H9 (cell line): ENCODE measurements at regions not wholly inside any gene's neighbourhood (a gene's known extent, or its start where the extent isn't known, plus 50 kb on each side); places are given as distances from the start of the nearest gene placed in this dataset.

Experiments
- DNase-seq: peaks from one replicate; pipeline ENCODE4 v3.0.0-alpha.2; 2017
- H2AFZ ChIP-seq: one replicate; pipeline ENCODE4 v1.6.1; 2013; ENCODE audit warnings: mild to moderate bottlenecking, low read length, control low read depth, moderate library complexity
- H2AK5ac ChIP-seq: 2 replicates; pipeline ENCODE4 v1.6.1; 2013; ENCODE audit warnings: low read length, control low read depth, mixed read lengths; ENCODE audit not compliant: insufficient read length
- H2BK120ac ChIP-seq: one replicate; pipeline ENCODE4 v1.6.1; 2013; ENCODE audit warnings: low read depth, mild to moderate bottlenecking, low read length, control low read depth, inconsistent platforms; ENCODE audit not compliant: poor library complexity, severe bottlenecking
- H2BK12ac ChIP-seq: 2 replicates; pipeline ENCODE4 v1.6.1; 2013; ENCODE audit warnings: low read length, control low read depth, mixed read lengths, low read depth; ENCODE audit not compliant: insufficient read length
- H2BK15ac ChIP-seq: 2 replicates; pipeline ENCODE4 v1.6.1; 2013; ENCODE audit warnings: low read depth, low read length, control low read depth
- H2BK20ac ChIP-seq: one replicate; pipeline ENCODE4 v1.6.1; 2013; ENCODE audit warnings: low read depth, mild to moderate bottlenecking, low read length, control low read depth, inconsistent platforms; ENCODE audit not compliant: poor library complexity, severe bottlenecking
- H2BK5ac ChIP-seq: 2 replicates; pipeline ENCODE4 v1.6.1; 2013; ENCODE audit warnings: low read length, control low read depth, mixed read lengths; ENCODE audit not compliant: insufficient read length
- H3K14ac ChIP-seq: 2 replicates; pipeline ENCODE4 v1.6.1; 2013; ENCODE audit warnings: low read length, control low read depth; ENCODE audit not compliant: insufficient read depth
- H3K18ac ChIP-seq: 2 replicates; pipeline ENCODE4 v1.6.1; 2013; ENCODE audit warnings: low read depth, mild to moderate bottlenecking, mixed read lengths, low read length, control low read depth; ENCODE audit not compliant: insufficient read length
- H3K23ac ChIP-seq: 2 replicates; pipeline ENCODE4 v1.6.1; 2013; ENCODE audit warnings: low read length, control low read depth, mixed read lengths, low read depth; ENCODE audit not compliant: insufficient read length
- H3K23me2 ChIP-seq: 2 replicates; pipeline ENCODE4 v1.6.1; 2013; ENCODE audit warnings: low read depth, mild to moderate bottlenecking, mixed read lengths, low read length, control low read depth; ENCODE audit not compliant: insufficient read length, poor library complexity, severe bottlenecking
- H3K27ac ChIP-seq: 2 replicates; pipeline ENCODE4 v1.5.1; 2013; ENCODE audit warnings: low read length, control low read depth, mixed read lengths, low read depth; ENCODE audit not compliant: insufficient read length
- H3K27me3 ChIP-seq: 2 replicates; pipeline ENCODE4 v1.6.1; 2013; ENCODE audit warnings: low read length, control low read depth, inconsistent platforms; ENCODE audit not compliant: insufficient read depth
- H3K4ac ChIP-seq: 2 replicates; pipeline ENCODE4 v1.6.1; 2013; ENCODE audit warnings: low read depth, mild to moderate bottlenecking, control low read depth, inconsistent platforms, low read length, moderate library complexity
- H3K4me1 ChIP-seq: 2 replicates; pipeline ENCODE4 v1.6.1; 2013; ENCODE audit warnings: low read length, control low read depth, inconsistent platforms; ENCODE audit not compliant: insufficient read depth
- H3K4me2 ChIP-seq: 2 replicates; pipeline ENCODE4 v1.6.1; 2013; ENCODE audit warnings: low read length, control low read depth, mixed read lengths; ENCODE audit not compliant: insufficient read length, insufficient read depth
- H3K56ac ChIP-seq: 2 replicates; pipeline ENCODE4 v1.6.1; 2013; ENCODE audit warnings: low read depth, mild to moderate bottlenecking, mixed read lengths, low read length, control low read depth; ENCODE audit not compliant: insufficient read length
- H3K79me1 ChIP-seq: 2 replicates; pipeline ENCODE4 v1.6.1; 2013; ENCODE audit warnings: low read depth, mild to moderate bottlenecking, moderate library complexity, low read length, control low read depth, inconsistent platforms; ENCODE audit not compliant: insufficient read depth, poor library complexity, severe bottlenecking
- H3K79me2 ChIP-seq: 2 replicates; pipeline ENCODE4 v1.6.1; 2013; ENCODE audit warnings: low read length, control low read depth, inconsistent platforms; ENCODE audit not compliant: insufficient read depth
- H3K9ac ChIP-seq: 2 replicates; pipeline ENCODE4 v1.6.1; 2013; ENCODE audit warnings: low read length, control low read depth, mixed read lengths; ENCODE audit not compliant: insufficient read length; ENCODE audit errors: extremely low read depth
- H3K9me3 ChIP-seq: one replicate; pipeline ENCODE4 v1.6.1; 2013; ENCODE audit warnings: low read depth, low read length, inconsistent platforms; ENCODE audit not compliant: control insufficient read depth
- H3T11ph ChIP-seq: one replicate; pipeline ENCODE4 v1.6.1; 2013; ENCODE audit warnings: mild to moderate bottlenecking, low read length, control low read depth, inconsistent platforms
- H4K20me1 ChIP-seq: one replicate; pipeline ENCODE4 v1.6.1; 2013; ENCODE audit not compliant: control insufficient read depth, insufficient read length, insufficient read depth
- H4K5ac ChIP-seq: 2 replicates; pipeline ENCODE4 v1.6.1; 2013; ENCODE audit warnings: low read depth, mild to moderate bottlenecking, mixed read lengths, low read length, control low read depth; ENCODE audit not compliant: insufficient read length
- H4K8ac ChIP-seq: replicated peaks from 2 replicates; pipeline ENCODE4 v1.6.1; 2013; ENCODE audit warnings: low read length, control low read depth, mixed read lengths, low read depth; ENCODE audit not compliant: insufficient read length
- H4K91ac ChIP-seq: 2 replicates; pipeline ENCODE4 v1.6.1; 2013; ENCODE audit warnings: low read depth, mild to moderate bottlenecking, moderate library complexity, mixed read lengths, low read length, control low read depth; ENCODE audit not compliant: insufficient read length
- H3K27ac Mint-ChIP-seq, 3 experiments: 2 replicates in 2 of 3; 3 replicates in 1 of 3; pipeline ENCODE4 v1.8.0; 2020 to 2021; ENCODE audit warnings: mixed read lengths in 3 of 3, mild to moderate bottlenecking in 1 of 3, moderate library complexity in 1 of 3
- H3K27me3 Mint-ChIP-seq: 2 replicates; pipeline ENCODE4 v1.8.0; 2021; ENCODE audit warnings: low read depth, mild to moderate bottlenecking, moderate library complexity, mixed read lengths
- H3K36me3 Mint-ChIP-seq, 3 experiments: 2 replicates in 2 of 3; 3 replicates in 1 of 3; pipeline ENCODE4 v1.8.0; 2020 to 2021; ENCODE audit warnings: low read depth in 3 of 3, mixed read lengths in 3 of 3; ENCODE audit not compliant: insufficient read depth in 1 of 3
- H3K4me1 Mint-ChIP-seq, 2 experiments: 2 replicates each; pipeline ENCODE4 v1.8.0; 2020; ENCODE audit warnings: mixed read lengths in 2 of 2
- H3K4me3 Mint-ChIP-seq, 2 experiments: 2 replicates in 1 of 2; 3 replicates in 1 of 2; pipeline ENCODE4 v1.8.0; 2020 to 2021; ENCODE audit warnings: mild to moderate bottlenecking in 2 of 2, mixed read lengths in 2 of 2, moderate library complexity in 1 of 2
- H3K9me3 Mint-ChIP-seq, 2 experiments: 2 replicates in 1 of 2; 3 replicates in 1 of 2; pipeline ENCODE4 v1.8.0; 2020; ENCODE audit warnings: mild to moderate bottlenecking in 2 of 2, mixed read lengths in 2 of 2, moderate library complexity in 1 of 2
- WGBS: extraction: QIAGEN DNeasy Blood & Tissue Kit; methylation state at CpG from one replicate; pipeline ENCODE4 v1.1.7; 2013; ENCODE audit warnings: missing lambda C conversion rate, low lambda C conversion rate, mixed read lengths; ENCODE audit not compliant: insufficient read length; ENCODE audit errors: extremely low coverage; 5-methylcytosine and 5-hydroxymethylcytosine counted together
- TF ChIP-seq, protein P1 (sequence below): fragments of 200-600 bp; sonication (generic); conservative IDR thresholded peaks from 3 replicates; pipeline ENCODE4 v1.8.0; 2021; ENCODE audit warnings: antibody characterized with exemption, mild to moderate bottlenecking

DNA sequence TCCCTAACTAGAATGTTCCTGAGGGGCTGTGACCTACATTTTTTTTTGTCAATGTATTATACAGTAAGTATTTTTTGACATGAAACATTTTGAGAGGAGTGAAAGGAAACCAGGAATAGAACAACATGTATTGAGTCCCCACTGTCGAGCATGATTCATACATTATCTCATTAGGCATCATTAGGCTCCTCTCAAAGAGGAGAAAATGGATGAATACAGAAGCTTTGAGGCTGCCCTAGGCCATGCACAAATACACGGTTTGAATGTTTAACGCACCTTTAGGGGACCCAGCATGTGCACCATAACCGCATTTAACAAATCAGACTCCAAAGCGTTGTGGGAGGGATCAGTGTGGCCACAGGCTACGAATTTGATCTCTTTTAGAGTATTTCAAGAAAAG lies 87.8 kb downstream of the TBXT start:
- no peaks in the 10 kb centered on the region; a peak in 1 of 4 replicates for H3K4me1 Mint-ChIP-seq
- WGBS = no CpG with 5 or more reads among the region's 6 CpGs

More for the DNA sequence above, 87.8 kb downstream of the TBXT start:
- Histone ChIP-seq H2BK15ac (no peak overlapping the region), H3K23ac (no peak overlapping the region), H3K79me2 (no peaks in the 10 kb centered on the region), H3K4me2 (no peak overlapping the region), H3K9ac (no peak overlapping the region), H3K4ac (no peak overlapping the region), H3K27me3 (no peaks in the 10 kb centered on the region), H3K14ac (no peak overlapping the region), H4K91ac (no peak overlapping the region), H2BK5ac (no peak overlapping the region), H4K20me1 (no peaks in the 10 kb centered on the region), H2AK5ac (no peak overlapping the region), H2AFZ (no peak overlapping the region), H3K4me1 (no peaks in the 10 kb centered on the region), H2BK20ac (no peak overlapping the region), H3K18ac (no peak overlapping the region), H3T11ph (no peak overlapping the region), H4K8ac (no peak overlapping the region), H2BK12ac (no peak overlapping the region), H2BK120ac (no peak overlapping the region), H3K27ac (no peak overlapping the region), H3K79me1 (no peaks in the 10 kb centered on the region), H3K56ac (no peak overlapping the region), H3K23me2 (no peaks in the 10 kb centered on the region), H4K5ac (no peak overlapping the region), H3K9me3 (no peaks in the 10 kb centered on the region)
- Mint-ChIP-seq H3K4me3 (no peak overlapping the region), H3K9me3 (no peaks in the 10 kb centered on the region), H3K27me3 (no peaks in the 10 kb centered on the region), H3K27ac (no peak overlapping the region), H3K36me3 (no peaks in the 10 kb centered on the region)
- no peak for DNase-seq
- TF ChIP-seq, protein P1, sequence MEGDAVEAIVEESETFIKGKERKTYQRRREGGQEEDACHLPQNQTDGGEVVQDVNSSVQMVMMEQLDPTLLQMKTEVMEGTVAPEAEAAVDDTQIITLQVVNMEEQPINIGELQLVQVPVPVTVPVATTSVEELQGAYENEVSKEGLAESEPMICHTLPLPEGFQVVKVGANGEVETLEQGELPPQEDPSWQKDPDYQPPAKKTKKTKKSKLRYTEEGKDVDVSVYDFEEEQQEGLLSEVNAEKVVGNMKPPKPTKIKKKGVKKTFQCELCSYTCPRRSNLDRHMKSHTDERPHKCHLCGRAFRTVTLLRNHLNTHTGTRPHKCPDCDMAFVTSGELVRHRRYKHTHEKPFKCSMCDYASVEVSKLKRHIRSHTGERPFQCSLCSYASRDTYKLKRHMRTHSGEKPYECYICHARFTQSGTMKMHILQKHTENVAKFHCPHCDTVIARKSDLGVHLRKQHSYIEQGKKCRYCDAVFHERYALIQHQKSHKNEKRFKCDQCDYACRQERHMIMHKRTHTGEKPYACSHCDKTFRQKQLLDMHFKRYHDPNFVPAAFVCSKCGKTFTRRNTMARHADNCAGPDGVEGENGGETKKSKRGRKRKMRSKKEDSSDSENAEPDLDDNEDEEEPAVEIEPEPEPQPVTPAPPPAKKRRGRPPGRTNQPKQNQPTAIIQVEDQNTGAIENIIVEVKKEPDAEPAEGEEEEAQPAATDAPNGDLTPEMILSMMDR = no peak
